SK-N-MC (cell line): ENCODE measurements at regions not wholly inside any gene's neighbourhood (a gene's known extent, or its start where the extent isn't known, plus 50 kb on each side); places are given as distances from the start of the nearest gene placed in this dataset.

Experiments
- EZH2 ChIP-seq: fragments of 200-600 bp; sonication (generic); IDR thresholded peaks from one replicate; pipeline ENCODE4 v1.6.1; 2017; ENCODE audit warnings: antibody characterized with exemption
- POLR2AphosphoS5 ChIP-seq: IDR thresholded peaks from 2 replicates; pipeline ENCODE4 v1.6.1; 2012; ENCODE audit warnings: mild to moderate bottlenecking, low read depth, low read length, borderline replicate concordance

DNA sequence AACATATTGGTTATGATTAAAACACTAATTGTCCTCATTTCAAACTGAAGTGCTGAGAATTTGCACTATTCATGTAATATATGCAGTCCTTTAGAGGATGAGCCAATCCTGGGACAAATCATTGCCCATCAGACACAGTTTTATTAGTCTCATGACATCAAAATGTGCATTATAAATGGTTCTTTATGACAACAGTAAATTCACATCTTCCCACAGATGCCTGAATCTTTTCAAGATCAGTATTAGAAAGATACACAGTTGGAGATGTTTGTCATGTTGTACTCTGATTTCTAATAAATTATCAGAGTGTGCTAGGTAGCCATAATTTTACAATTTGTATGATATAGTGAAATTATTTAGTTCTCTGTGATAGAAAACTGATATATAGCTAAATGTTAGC lies 813.5 kb downstream of the FAM181B start:
- TF ChIP-seq POLR2AphosphoS5 (no peak), EZH2 (no peak)
